ENCODE measurements at regions not wholly inside any gene's neighbourhood (a gene's known extent, or its start where the extent isn't known, plus 50 kb on each side); places are given as distances from the start of the nearest gene placed in this dataset.
"Not testable (repeated sequence)": the region's sequence is repeated elsewhere in the genome, so short reads cannot be mapped to it uniquely, and the experiment has no call there.

GRCh38 chr20:19920381-19921138 lies 96.6 kb upstream of the NAA20 start:
- DNase-seq (no peak), ATAC-seq (no peak)
- peaks cover 0 to 7% of the 10 kb centered on the region in 2 donors for H3K27me3 Mint-ChIP-seq (ENCODE audit: low read depth in 2 of 2)
- Histone ChIP-seq H3K27ac (ENCODE audit: low read length) (no peak overlapping the region), H3K4me1 (ENCODE audit: control insufficient read depth, insufficient read depth, low read length) (peaks cover 3% of the 10 kb centered on the region), H3K9me3 (ENCODE audit: control insufficient read depth, insufficient read depth, low read length) (no peaks in the 10 kb centered on the region), H3K36me3 (ENCODE audit: control insufficient read depth, insufficient read depth, low read length) (no peaks in the 10 kb centered on the region), H3K4me3 (ENCODE audit: low read length) (no peak overlapping the region), H3K27me3 (ENCODE audit: control insufficient read depth, insufficient read depth, low read length) (no peaks in the 10 kb centered on the region)
- TF ChIP-seq, protein P1, sequence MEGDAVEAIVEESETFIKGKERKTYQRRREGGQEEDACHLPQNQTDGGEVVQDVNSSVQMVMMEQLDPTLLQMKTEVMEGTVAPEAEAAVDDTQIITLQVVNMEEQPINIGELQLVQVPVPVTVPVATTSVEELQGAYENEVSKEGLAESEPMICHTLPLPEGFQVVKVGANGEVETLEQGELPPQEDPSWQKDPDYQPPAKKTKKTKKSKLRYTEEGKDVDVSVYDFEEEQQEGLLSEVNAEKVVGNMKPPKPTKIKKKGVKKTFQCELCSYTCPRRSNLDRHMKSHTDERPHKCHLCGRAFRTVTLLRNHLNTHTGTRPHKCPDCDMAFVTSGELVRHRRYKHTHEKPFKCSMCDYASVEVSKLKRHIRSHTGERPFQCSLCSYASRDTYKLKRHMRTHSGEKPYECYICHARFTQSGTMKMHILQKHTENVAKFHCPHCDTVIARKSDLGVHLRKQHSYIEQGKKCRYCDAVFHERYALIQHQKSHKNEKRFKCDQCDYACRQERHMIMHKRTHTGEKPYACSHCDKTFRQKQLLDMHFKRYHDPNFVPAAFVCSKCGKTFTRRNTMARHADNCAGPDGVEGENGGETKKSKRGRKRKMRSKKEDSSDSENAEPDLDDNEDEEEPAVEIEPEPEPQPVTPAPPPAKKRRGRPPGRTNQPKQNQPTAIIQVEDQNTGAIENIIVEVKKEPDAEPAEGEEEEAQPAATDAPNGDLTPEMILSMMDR (IDR thresholded peaks at IDR 0.05): no peak
- H3K4me3 Mint-ChIP-seq: no peak overlapping the region
- H3K36me3 Mint-ChIP-seq: no peaks in the 10 kb centered on the region
- H3K9me3 Mint-ChIP-seq: no peaks in the 10 kb centered on the region
- no peak overlapping the region for H3K27ac Mint-ChIP-seq
- H3K4me1 Mint-ChIP-seq: peaks cover 5% of the 10 kb centered on the region in 2 donors
- intact Hi-C loops (cut with micrococcal nuclease): no loop called here
- WGBS (ENCODE audit: insufficient coverage): 91% methylated on average over 13 of the region's 14 CpGs

DNA sequence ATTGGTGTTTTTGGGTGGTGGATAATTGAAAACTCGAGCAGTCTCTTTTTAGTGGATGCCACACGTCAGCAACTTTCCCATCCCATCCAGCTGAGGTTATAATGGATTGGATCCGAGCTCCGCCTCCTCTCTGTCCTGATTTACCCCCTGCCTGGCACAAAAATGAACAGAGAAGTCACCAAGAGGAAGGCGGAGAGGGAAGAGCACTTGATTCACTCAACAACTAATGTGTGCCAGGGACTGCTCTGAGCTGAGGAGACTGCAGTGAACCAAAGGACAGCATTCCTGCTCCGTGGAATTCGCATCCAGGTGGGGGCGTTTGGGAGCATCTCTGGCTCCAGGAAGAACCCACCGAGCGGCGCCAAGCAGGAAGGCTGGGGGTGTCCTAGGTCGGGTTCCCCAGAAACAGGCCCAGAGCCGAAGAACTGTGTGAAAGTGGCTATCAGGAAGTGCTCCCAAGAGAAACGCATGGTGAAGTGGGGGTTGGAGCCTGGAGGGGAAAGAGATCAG lies 95.8 kb upstream of the NAA20 start:
- H3K4me1 ChIP-seq (ENCODE audit: control insufficient read depth, insufficient read depth, low read length): peaks cover 1% of the 10 kb centered on the region
- Mint-ChIP-seq H3K27ac (no peak overlapping the region), H3K4me1 (peaks cover 5% of the 10 kb centered on the region in 2 donors), H3K36me3 (no peaks in the 10 kb centered on the region), H3K9me3 (no peaks in the 10 kb centered on the region), H3K27me3 (ENCODE audit: low read depth in 2 of 2) (peaks cover 0 to 11% of the 10 kb centered on the region in 2 donors), H3K4me3 (no peak overlapping the region)
- 90% methylated on average over 14 of the region's 14 CpGs for WGBS (ENCODE audit: insufficient coverage)
- no peak for ATAC-seq
- TF ChIP-seq, protein P1 (IDR thresholded peaks at IDR 0.05): no peak
- H3K9me3 ChIP-seq (ENCODE audit: control insufficient read depth, insufficient read depth, low read length): no peaks in the 10 kb centered on the region
- no peak for DNase-seq
- H3K36me3 ChIP-seq (ENCODE audit: control insufficient read depth, insufficient read depth, low read length): no peaks in the 10 kb centered on the region
- intact Hi-C loops (cut with micrococcal nuclease): no loop called here
- no peak overlapping the region for H3K27ac ChIP-seq (ENCODE audit: low read length)
- no peak overlapping the region for H3K4me3 ChIP-seq (ENCODE audit: low read length)
- no peaks in the 10 kb centered on the region for H3K27me3 ChIP-seq (ENCODE audit: control insufficient read depth, insufficient read depth, low read length)

DNA sequence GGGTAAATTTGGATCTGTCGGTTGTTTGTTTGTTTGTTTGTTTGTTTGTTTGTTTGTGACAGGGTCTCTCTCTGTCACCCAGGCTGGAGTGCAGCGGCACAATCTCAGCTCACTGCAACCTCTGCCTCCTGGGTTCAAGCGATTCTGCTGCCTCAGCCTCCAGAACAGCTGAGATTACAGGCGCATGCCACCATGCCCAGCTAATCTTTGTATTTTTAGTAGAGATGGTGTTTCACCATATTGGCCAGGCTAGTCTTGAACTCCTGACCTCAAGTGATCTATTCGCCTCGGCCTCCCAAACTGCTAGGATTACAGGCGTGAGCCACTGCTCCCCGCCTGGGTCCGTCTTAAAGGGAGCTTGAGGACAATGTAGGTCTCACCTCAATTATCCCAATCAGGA lies 95.3 kb upstream of the NAA20 start:
- H3K27ac ChIP-seq (ENCODE audit: low read length); H3K4me3 Mint-ChIP-seq; ATAC-seq; H3K9me3 ChIP-seq (ENCODE audit: control insufficient read depth, insufficient read depth, low read length); H3K36me3 Mint-ChIP-seq; H3K36me3 ChIP-seq (ENCODE audit: control insufficient read depth, insufficient read depth, low read length); H3K9me3 Mint-ChIP-seq; intact Hi-C loops (cut with micrococcal nuclease); H3K27ac Mint-ChIP-seq; H3K4me1 Mint-ChIP-seq; H3K4me3 ChIP-seq (ENCODE audit: low read length); H3K4me1 ChIP-seq (ENCODE audit: control insufficient read depth, insufficient read depth, low read length); H3K27me3 ChIP-seq (ENCODE audit: control insufficient read depth, insufficient read depth, low read length); DNase-seq: not testable (repeated sequence)
- WGBS (ENCODE audit: insufficient coverage): 67% methylated on average over 9 of the region's 9 CpGs
- H3K27me3 Mint-ChIP-seq (ENCODE audit: low read depth in 2 of 2): peaks cover 0 to 11% of the 10 kb centered on the region in 2 donors

DNA sequence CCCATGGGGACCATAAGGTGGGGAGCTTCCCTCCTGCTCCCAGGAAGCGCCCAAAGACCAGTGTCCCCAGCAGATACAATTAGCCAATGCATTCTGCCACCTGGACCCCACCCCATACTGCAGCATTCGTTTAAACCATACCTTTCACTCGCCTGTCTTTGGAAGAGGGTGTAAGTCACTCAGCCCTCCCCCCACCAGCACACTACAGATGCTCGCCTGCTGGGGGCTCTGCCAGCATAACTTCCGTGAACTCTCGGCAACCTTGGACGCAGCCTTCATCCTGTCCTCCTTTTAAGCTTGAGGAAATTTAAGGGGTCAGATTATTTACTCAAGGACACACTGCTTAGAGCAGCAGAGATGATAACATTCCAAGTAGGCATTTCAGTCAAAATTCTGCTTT lies 94.4 kb upstream of the NAA20 start:
- DNase-seq: no peak
- no peaks in the 10 kb centered on the region for H3K9me3 Mint-ChIP-seq
- peaks cover 4 to 5% of the 10 kb centered on the region in 2 donors for H3K4me1 Mint-ChIP-seq
- Histone ChIP-seq H3K36me3 (ENCODE audit: control insufficient read depth, insufficient read depth, low read length) (no peaks in the 10 kb centered on the region), H3K9me3 (ENCODE audit: control insufficient read depth, insufficient read depth, low read length) (no peaks in the 10 kb centered on the region), H3K4me3 (ENCODE audit: low read length) (no peak overlapping the region), H3K27ac (ENCODE audit: low read length) (no peak overlapping the region), H3K27me3 (ENCODE audit: control insufficient read depth, insufficient read depth, low read length) (no peaks in the 10 kb centered on the region), H3K4me1 (ENCODE audit: control insufficient read depth, insufficient read depth, low read length) (no peaks in the 10 kb centered on the region)
- no peaks in the 10 kb centered on the region for H3K36me3 Mint-ChIP-seq
- H3K27me3 Mint-ChIP-seq (ENCODE audit: low read depth in 2 of 2): peaks cover 0 to 11% of the 10 kb centered on the region in 2 donors
- no peak overlapping the region for H3K27ac Mint-ChIP-seq
- WGBS (ENCODE audit: insufficient coverage): 90% methylated on average over 6 of the region's 7 CpGs
- TF ChIP-seq, protein P1 (IDR thresholded peaks at IDR 0.05): no peak
- H3K4me3 Mint-ChIP-seq: no peak overlapping the region
- ATAC-seq: no peak
- intact Hi-C loops (cut with micrococcal nuclease): no loop called here

All from natural killer cell (primary cell).